RPMI7951 (cell line): ENCODE measurements at regions not wholly inside any gene's neighbourhood (a gene's known extent, or its start where the extent isn't known, plus 50 kb on each side); places are given as distances from the start of the nearest gene placed in this dataset.
"Not testable (repeated sequence)": the region's sequence is repeated elsewhere in the genome, so short reads cannot be mapped to it uniquely, and the experiment has no call there.

Experiments
- DNase-seq: peaks from one replicate; pipeline ENCODE4 v3.0.0-alpha.2; 2012; ENCODE audit warnings: low read depth

DNA sequence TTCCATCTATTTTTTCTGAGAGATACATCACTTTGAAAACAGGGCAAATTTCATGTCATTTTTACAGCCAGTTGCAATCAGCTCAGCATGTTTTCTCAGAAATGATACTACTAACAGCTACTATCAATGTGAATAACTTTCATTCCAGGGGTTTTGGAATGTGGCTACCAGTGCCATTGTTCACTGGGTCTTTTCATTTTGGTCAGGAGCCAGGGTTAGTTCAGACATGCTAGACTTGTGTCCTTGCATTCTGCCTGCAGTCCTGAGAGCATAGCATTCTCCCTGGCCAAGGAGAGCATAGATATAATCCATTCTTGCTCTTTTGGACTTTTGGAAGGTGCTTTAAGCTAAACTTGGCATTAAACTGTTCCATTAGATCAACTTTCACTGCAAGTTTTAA lies 160.9 kb upstream of the NEBL start:
- DNase-seq, result no peak

- no peak for DNase-seq
Observed at GRCh38 chr10:21057436-21057835, 160.3 kb upstream of the NEBL start.

DNA sequence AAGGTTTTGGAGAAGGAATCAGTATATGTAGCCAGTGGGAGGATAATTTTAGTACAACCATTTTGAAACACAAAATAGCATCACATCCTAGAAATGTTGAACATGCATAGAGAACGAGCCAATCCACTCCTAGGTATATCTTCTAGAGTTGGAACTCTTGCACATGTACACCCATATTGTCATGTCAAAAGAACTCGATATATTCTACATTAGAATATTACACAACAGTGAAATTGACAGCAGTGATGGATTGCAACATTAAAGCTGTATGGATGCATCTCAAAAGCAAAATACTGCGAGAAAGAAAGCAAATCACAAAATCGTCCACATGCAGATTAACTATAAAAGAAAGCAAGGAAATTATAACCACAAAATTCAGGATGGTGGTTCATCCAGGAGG lies 159.3 kb upstream of the NEBL start:
- DNase-seq, result no peak

- no peak for DNase-seq
Observed at GRCh38 chr10:21055339-21056135, 158.4 kb upstream of the NEBL start.

- DNase-seq, result no peak
Observed at GRCh38 chr10:21053953-21054690, 157.0 kb upstream of the NEBL start.

DNA sequence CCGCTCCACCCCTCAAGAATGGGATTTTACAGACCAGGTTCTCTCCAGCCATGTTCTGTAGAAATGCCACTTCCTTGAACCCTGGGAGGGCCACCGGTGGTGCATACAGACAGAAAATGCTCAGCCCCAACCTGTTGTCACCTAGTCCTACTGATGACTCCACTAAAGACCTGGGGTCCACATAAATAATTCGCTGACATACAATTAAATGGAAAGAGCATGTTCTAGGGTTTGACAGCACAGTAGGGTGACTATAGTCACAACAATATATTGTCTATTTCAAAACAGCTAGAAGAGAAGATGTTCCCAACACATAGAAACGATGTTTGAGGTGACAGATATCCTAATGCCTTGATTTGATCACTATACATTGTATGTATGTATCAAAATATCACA lies 155.6 kb upstream of the NEBL start:
- DNase-seq, result no peak

DNA sequence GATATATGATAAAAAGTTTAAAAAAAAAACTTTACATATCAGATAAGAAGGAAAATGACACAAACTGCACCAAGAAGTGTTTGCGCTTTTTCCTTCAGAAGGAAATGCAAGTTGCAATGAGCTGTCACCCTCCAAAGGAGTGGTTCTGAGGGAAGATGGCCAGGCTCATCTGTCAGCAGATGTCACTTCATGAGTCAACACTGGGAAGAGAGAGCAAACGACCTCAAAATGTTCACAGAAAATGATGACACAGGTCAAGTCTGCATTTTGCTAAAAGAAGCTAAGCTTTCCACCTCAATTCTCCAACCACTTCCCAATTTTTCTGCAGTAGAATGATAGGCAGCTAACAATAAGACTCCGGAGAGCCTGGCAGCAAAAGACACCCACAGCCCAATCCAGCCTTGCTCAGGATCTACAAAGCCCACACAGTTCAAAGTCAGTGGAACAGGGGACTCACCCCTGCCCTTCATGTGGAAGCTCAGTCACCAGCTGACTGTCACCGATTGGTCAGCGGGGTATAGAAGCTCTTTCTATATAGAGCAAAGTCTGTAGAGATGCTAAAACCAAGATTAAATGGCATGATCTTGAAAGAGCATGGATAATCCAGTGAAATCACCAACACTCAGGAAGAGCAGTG lies 155.1 kb upstream of the NEBL start:
- no peak for DNase-seq

DNA sequence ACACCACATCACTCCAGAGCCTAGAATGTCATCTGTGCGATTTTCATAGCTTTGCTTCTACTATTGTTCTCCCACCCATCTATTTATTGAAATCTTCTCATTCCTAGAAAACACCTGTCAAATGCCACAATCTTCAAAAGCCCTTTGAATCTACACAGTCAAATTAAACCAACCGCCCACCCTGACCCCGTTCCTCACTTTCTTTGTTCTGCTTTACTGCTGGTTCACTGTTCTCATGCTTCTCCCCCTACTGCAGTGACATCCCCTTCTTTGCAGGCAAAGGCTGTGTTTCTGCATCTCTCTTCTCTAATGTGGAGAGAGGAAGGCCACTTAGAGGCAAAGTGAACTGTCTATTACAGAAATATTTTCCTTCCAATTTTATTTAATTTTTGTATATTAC lies 152.4 kb upstream of the NEBL start:
- no peak for DNase-seq

GRCh38 chr10:21048068-21048467 lies 151.0 kb upstream of the NEBL start:
- DNase-seq, result no peak

GRCh38 chr10:21047511-21047910 lies 150.4 kb upstream of the NEBL start:
- no peak for DNase-seq

GRCh38 chr10:21047096-21047495 lies 150.0 kb upstream of the NEBL start:
- DNase-seq, result no peak

GRCh38 chr10:21043044-21043443 lies 145.9 kb upstream of the NEBL start:
- DNase-seq, result no peak

DNA sequence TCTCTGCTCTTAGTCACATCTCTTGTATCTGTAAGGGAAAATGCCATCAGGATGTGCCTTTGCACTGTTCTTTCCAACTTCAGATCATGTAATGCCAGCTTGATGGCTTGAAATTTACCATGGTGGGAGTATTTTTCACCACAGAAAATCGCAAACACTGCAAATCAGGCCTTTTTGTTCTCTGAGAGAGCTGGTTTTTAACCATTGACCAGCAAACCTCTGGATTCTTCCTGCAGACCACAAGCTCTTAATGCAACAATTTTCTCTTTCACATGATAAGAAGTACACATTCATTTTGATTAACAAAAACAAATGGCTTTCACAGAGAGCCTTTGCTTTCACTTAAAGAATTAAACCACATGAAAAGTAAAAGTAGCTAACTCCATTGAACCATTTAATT lies 145.4 kb upstream of the NEBL start:
- DNase-seq, result no peak

GRCh38 chr10:21041763-21042458 lies 144.8 kb upstream of the NEBL start:
- no peak for DNase-seq

GRCh38 chr10:21039721-21040120 lies 142.6 kb upstream of the NEBL start:
- no peak for DNase-seq

GRCh38 chr10:21036757-21037156 lies 139.6 kb upstream of the NEBL start:
- DNase-seq, result no peak

DNA sequence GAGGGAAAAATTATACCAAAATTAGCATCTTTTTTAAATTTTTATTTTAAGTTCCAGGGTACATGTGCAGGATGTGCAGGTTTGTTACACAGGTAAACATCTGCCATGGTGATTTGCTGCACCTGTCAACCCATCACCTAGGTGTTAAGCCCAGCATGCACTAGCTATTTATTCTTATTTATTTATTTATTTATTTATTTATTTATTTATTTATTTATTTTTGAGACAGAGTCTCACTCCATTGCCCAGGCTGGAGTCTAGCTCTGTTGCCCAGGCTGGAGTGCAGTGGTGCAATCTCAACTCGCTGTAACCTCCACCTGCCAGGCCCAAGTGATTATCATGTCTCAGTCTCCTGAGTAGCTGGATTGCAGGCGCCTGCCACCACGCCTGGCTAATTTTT lies 137.7 kb upstream of the NEBL start:
- not testable (repeated sequence) for DNase-seq

GRCh38 chr10:21034241-21034640 lies 137.1 kb upstream of the NEBL start:
- no peak for DNase-seq

DNA sequence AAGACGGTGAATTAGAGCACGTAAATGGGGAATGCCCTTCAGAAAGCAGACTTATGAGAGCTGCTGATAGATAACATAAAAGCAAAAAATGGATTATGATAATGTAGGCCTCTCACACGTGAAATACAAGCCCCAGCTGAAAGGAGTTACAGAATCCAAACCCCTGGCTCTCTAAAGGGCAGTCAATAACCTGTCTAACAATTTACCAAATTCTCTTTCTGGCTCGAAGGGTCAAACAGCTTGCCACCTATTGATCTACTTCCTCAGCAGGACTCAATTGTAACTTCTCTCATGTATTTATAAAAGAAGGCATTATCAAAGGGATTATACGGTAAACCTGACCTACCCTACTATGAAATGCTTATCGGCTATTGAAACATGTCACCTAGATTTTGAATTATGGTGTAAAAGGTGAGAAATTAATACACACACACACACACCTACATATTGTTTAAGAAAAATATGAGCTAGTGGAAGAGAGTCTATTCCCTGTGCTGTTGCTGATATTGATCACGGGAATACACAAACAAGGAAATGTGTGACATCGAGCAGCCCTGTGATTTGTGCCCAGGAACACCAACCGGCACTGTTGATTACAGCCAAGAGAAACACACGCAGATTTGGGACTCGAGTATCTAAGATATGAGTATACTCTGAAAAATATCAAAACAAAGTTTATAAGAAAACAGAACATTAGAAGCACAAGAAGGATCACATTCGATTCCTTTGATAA lies 135.6 kb upstream of the NEBL start:
- no peak for DNase-seq

DNA sequence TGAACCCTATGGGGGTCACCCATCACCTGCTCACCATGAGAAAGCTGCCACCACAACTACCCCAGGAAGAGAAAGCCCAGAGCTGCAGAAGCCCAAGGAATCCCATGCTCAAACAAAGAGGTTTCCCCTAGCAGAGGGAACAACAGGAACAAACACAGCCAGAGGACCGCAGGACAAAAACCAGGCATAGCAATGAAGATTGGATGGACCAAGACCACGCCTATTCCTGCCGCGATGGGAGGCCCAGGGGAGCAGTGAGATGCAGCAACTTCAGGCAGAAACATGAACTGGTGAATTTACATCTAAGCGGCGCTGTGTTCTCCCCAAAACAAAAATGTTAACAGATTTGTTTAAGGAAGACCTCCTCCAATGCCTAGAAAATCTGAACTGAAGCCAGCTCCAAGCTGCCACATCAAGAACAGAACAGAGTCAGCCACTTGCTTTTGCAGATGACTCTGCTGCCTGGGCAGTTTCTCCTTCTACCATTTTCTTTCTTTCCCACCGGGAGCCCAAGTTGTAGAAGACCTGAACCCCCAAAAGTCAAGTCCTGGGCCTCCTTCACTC lies 134.2 kb upstream of the NEBL start:
- no peak for DNase-seq

DNA sequence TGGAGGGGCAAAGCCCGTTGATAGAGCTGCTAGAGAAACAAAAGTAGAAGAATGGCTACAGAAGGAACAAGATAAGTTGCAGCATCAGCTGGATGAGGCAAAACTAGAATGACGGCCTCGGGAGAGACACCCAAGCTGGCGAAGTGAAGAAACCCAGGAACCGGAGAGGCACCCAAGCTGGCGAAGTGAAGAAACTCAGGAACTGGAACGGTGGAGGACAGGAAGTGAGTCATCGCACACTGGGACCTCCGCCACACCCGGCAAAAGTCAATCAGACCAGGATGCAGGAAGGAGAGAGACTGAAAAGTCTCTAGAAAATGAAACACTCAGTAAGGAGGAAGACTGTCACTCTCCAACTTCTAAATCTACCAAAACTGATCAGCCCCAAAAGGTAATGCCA lies 133.0 kb upstream of the NEBL start:
- peak; percentile 74 for DNase-seq
